Skeletal muscle satellite cell (primary cell): ENCODE measurements at regions not wholly inside any gene's neighbourhood (a gene's known extent, or its start where the extent isn't known, plus 50 kb on each side); places are given as distances from the start of the nearest gene placed in this dataset.
"Not testable (repeated sequence)": the region's sequence is repeated elsewhere in the genome, so short reads cannot be mapped to it uniquely, and the experiment has no call there.

Experiments
- H3K27me3 ChIP-seq: 2 replicates; pipeline ENCODE4 v1.7.0; 2013; ENCODE audit warnings: low read length; ENCODE audit not compliant: control insufficient read depth, insufficient read depth
- H3K36me3 ChIP-seq: 2 replicates; pipeline ENCODE4 v1.7.0; 2013; ENCODE audit warnings: mild to moderate bottlenecking, control low read depth, low read length; ENCODE audit not compliant: insufficient read depth
- H3K4me1 ChIP-seq: 2 replicates; pipeline ENCODE4 v1.7.0; 2013; ENCODE audit warnings: low read length; ENCODE audit not compliant: control insufficient read depth, insufficient read depth
- H3K4me2 ChIP-seq: 2 replicates; pipeline ENCODE4 v1.7.0; 2013; ENCODE audit warnings: mild to moderate bottlenecking, low read length
- H3K4me3 ChIP-seq: 2 replicates; pipeline ENCODE4 v1.7.0; 2013; ENCODE audit warnings: low read length
- H3K9ac ChIP-seq: 2 replicates; pipeline ENCODE4 v1.7.0; 2013; ENCODE audit warnings: mild to moderate bottlenecking, low read depth, low read length, moderate library complexity
- H3K9me3 ChIP-seq: replicated peaks from 2 replicates; pipeline ENCODE4 v1.7.0; 2013; ENCODE audit warnings: mild to moderate bottlenecking, control low read depth, low read length

DNA sequence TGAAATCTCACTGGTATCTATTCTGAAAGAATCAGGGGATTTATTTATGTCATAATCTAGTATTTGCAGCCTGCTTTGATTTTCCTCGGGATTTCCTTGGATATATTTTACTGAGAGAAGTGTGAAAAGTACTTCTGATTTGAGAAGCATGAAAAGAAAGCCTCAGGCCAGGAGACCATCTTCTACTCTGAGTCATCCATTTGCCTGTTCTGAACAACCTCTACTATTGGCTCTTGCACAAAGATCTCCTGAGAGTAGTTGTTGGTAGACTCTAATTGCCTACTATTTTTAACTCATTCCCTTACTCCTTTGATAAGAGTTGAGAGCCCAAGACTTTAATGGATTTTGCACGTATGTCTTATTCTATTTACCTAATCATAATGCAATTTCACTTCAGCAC, 318.9 kb downstream of the BCHE start:
- Histone ChIP-seq H3K4me2 (no peak overlapping the region), H3K9me3 (peaks cover 5% of the 10 kb centered on the region), H3K36me3 (no peaks in the 10 kb centered on the region), H3K9ac (no peak overlapping the region), H3K27me3 (no peaks in the 10 kb centered on the region), H3K4me1 (no peaks in the 10 kb centered on the region), H3K4me3 (no peak overlapping the region)

DNA sequence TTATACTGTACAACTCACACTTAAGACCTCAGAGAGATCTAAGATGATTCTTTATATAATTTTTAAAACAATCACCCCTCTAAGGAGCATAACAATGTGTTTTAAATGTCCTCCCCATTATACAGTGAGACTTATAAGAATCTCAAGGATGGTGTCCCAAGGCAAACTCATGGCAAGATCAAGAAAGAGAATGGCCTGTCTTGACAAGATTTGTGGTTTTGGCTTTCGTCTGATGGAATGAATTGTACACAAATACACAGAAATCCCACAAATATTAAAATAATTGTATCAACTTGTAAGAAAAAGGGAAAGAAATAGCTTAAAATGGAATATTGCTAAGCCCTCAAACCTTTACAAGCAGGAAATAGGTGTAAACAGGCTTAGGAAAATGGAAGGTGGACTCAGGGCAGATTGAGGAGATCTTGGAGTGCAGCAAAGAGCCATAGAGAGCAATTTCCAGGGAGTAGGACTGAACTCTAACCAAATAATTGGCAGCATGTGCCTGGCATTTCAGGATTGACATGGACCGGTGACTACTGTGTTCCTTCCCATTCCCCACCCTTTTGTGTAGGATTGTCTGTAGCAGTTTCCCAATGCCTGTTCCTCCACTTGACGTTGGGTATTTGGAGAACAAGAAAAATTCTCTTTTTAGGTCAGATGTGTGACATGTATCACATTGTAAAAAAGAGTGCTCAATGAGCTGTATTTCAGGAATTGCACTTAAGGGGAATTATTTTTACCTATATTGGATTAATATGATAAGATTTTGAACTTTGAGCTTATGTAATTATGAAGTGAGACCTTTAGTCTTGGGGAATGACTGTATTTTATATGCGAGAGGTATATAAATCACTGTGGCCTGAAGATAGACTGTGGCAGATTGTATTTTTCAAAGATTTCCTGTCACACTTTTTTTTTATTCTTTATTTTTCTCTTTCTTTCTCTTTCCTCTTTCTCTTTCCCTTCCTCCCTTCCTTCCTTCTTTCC, 317.8 kb upstream of the SLITRK3 start:
- Histone ChIP-seq H3K9me3 (no peaks in the 10 kb centered on the region), H3K27me3 (no peaks in the 10 kb centered on the region), H3K4me1 (no peaks in the 10 kb centered on the region), H3K4me2 (no peak overlapping the region), H3K9ac (no peak overlapping the region), H3K36me3 (no peaks in the 10 kb centered on the region), H3K4me3 (no peak overlapping the region)

DNA sequence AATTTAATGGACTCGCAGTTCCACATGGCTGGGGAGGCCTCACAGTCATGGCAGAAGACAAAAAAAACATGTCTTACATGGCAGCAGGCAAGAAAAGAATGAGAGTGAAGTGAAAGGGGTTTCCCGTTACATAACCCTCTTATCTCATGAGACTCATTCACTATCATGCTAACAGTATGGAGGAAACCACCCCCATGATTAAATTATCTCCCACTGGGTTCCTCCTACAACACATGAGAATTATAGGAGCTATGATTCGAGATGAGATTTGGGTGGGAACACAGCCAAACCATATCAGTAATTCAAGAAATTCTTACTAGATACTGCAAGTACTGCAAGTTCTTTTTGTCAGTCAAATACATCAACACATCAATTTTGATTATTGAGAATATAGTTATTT, 311.4 kb upstream of the SLITRK3 start:
- Histone ChIP-seq H3K4me1 (no peaks in the 10 kb centered on the region), H3K9me3 (peaks cover 6% of the 10 kb centered on the region), H3K36me3 (no peaks in the 10 kb centered on the region), H3K4me3 (no peak overlapping the region), H3K27me3 (no peaks in the 10 kb centered on the region), H3K4me2 (no peak overlapping the region), H3K9ac (no peak overlapping the region)

DNA sequence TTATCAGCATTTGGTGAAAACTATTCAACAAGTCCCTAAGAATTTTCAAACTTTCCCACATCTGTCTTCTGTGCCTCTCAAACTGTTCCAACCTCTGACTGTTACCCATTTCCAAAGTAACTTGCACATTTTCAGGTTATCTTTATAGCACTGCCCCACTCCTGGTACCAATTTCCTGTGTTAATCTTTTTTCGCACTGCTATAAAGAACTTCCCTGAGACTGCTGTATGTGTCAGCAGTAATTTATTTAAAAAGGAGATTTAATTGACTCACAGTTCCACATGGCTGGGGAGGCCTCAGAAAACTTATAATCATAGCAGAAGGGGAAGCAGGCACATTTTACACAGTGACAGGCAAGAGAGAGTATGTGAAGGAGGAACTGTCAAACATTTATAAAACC, 310.9 kb upstream of the SLITRK3 start:
- Histone ChIP-seq H3K27me3 (no peaks in the 10 kb centered on the region), H3K9me3 (peaks cover 6% of the 10 kb centered on the region)

DNA sequence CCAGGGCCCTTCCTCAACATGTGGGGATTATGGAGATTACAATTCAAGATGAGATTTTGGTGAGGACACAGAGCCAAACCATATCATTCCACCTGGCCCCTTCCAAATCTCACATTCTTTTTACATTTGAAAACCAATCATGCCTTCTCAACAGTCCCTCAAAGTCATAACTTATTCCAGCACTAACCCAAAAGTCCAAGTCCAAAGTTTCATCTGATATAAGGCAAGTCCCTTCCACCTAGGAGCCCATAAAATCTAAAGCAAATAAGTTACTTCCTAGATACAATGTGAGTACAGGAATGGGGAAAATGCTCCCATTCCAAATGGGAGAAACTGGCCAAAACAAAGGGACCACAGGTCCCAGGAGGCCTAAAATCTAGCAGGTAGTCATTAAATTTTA, 309.5 kb upstream of the SLITRK3 start:
- Histone ChIP-seq H3K4me1 (no peaks in the 10 kb centered on the region), H3K4me3 (no peak overlapping the region), H3K27me3 (no peaks in the 10 kb centered on the region), H3K4me2 (no peak overlapping the region), H3K36me3 (no peaks in the 10 kb centered on the region), H3K9ac (no peak overlapping the region), H3K9me3 (peaks cover 6% of the 10 kb centered on the region)

More for the DNA sequence above, 310.9 kb upstream of the SLITRK3 start:
- Histone ChIP-seq H3K9ac (no peak overlapping the region), H3K4me1 (no peaks in the 10 kb centered on the region), H3K4me2 (no peak overlapping the region), H3K4me3 (no peak overlapping the region), H3K36me3 (no peaks in the 10 kb centered on the region)

DNA sequence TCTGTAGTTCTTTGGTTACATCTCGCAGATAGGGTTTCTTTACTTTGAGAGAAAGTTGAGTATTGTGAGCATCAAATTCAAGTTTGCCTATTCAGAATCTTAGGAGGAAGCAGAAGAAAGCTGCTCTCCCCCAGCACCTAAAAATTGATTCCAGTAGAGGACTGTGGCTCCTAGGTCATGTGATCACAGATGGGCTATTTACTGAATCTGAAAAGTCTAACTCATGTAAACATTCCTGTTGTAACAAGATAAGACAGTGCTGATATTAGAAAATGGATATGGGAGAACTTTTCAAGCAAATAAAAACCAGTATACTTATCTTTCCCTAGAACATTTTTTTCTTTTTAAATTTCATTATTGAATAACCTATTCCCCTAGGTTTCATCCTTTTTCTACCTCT, 308.4 kb upstream of the SLITRK3 start:
- Histone ChIP-seq H3K9ac (no peak overlapping the region), H3K4me3 (no peak overlapping the region), H3K27me3 (no peaks in the 10 kb centered on the region), H3K4me1 (no peaks in the 10 kb centered on the region), H3K36me3 (no peaks in the 10 kb centered on the region), H3K4me2 (no peak overlapping the region), H3K9me3 (peaks cover 6% of the 10 kb centered on the region)

DNA sequence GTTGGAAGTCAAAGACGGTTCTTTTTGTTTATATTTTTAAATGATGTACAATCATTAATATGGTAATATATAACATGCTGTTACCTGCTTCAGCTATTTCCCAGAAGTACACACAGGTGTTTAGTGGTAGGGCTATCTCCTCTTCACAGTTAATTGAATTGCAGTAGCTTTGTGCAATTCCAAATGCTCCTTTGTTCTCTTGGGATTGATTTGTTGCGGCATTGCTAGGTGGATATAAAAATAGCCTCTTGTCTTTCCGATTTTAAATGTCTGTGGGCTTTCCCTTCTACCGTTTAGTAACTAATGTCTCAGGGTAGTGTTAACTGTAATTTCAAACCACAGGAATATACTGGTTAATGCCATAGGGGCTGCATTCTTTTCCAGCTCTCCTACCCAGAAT, 307.6 kb upstream of the SLITRK3 start:
- no peaks in the 10 kb centered on the region for H3K4me1 ChIP-seq
- peaks cover 6% of the 10 kb centered on the region for H3K9me3 ChIP-seq
- H3K27me3 ChIP-seq: no peaks in the 10 kb centered on the region
- no peak overlapping the region for H3K9ac ChIP-seq
- no peak overlapping the region for H3K4me2 ChIP-seq
- H3K36me3 ChIP-seq: no peaks in the 10 kb centered on the region
- H3K4me3 ChIP-seq: no peak overlapping the region

DNA sequence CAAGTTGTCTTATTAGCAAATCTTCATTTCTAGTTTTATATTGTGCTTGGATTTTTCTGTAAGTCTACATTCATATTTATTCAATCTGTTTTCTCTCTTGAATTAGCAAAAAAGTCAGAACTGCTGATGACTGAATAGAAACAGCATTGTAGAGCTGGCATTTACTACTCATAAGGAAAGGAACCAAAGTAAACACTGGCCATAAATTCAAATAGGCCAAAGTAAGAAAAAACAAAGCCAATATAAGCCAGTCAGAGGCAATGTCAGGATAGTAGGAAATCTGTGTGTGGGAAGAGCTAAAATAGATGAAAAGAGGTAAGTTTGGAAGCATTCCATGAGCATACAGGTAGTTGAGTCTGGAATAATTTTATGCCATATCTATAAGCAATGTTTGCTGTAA, 307.2 kb upstream of the SLITRK3 start:
- H3K9me3 ChIP-seq: peaks cover 6% of the 10 kb centered on the region
- H3K27me3 ChIP-seq: no peaks in the 10 kb centered on the region
- H3K4me3 ChIP-seq: no peak overlapping the region
- no peak overlapping the region for H3K9ac ChIP-seq
- no peaks in the 10 kb centered on the region for H3K4me1 ChIP-seq
- no peak overlapping the region for H3K4me2 ChIP-seq
- H3K36me3 ChIP-seq: no peaks in the 10 kb centered on the region

DNA sequence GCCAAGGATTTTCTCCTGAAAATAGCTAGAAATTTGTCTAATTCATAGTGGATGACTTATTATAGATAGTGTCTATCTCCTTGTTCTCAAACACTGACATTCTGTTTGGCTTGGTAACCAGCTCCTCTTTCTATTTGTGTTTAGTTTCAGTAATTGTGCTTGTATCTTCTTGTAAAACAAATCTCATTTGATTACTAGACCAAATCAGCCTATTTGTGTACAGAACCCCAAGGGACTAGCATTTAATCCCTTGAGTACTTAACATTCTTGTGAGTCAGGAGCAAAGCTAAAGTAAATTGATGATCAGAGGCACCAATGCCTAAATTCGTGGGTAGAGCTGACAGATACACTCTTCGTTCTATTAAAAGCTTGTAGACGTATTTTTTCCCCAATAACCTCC, 306.5 kb upstream of the SLITRK3 start:
- Histone ChIP-seq H3K9me3 (peaks cover 6% of the 10 kb centered on the region), H3K36me3 (no peaks in the 10 kb centered on the region), H3K9ac (no peak overlapping the region), H3K4me3 (no peak overlapping the region), H3K4me1 (no peaks in the 10 kb centered on the region), H3K4me2 (no peak overlapping the region), H3K27me3 (no peaks in the 10 kb centered on the region)

DNA sequence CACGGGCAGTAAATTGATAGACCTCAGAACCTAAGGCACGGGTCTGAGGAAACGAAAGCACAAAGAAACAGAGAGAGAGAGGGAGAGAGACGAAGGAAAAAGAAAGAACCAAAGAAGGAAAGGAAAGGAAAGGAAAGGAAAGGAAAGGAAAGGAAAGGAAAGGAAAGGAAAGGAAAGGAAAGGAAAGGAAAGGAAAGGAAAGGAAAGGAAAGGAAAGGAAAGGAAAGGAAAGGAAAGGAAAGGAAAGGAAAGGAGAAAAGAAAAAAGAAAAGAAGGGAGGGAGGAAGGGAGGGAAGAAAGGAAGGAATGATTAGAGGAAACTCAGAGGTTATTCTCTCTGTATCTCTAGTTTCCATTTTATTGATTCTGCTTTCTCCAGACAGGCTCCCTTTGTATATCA, 302.6 kb upstream of the SLITRK3 start:
- not testable (repeated sequence) for H3K9me3 ChIP-seq, H3K4me2 ChIP-seq, H3K27me3 ChIP-seq, H3K4me3 ChIP-seq, H3K36me3 ChIP-seq, H3K4me1 ChIP-seq, H3K9ac ChIP-seq

DNA sequence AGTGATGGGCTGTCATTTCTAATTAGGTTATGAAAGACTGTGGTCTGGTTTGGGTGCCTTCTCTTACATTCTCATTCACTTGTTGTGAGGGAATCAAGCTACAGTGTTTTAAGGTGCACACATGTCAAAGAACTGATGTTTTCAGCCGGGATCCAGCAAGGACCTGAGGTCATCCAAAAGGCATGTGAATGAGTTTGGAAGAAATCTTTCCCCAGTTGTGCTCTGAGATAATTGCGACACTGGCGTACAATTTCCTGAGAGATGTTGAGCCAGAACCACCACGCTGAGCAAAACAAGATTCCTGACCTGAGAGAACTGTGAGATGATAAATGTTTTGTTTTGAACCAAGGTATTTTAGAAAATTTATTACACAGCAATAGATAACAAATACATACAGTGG, 295.3 kb upstream of the SLITRK3 start:
- H3K27me3 ChIP-seq: no peaks in the 10 kb centered on the region
- H3K9ac ChIP-seq: no peak overlapping the region
- H3K9me3 ChIP-seq: no peaks in the 10 kb centered on the region
- H3K4me1 ChIP-seq: no peaks in the 10 kb centered on the region
- no peaks in the 10 kb centered on the region for H3K36me3 ChIP-seq
- no peak overlapping the region for H3K4me2 ChIP-seq
- H3K4me3 ChIP-seq: no peak overlapping the region
